ENCODE measurements at regions not wholly inside any gene's neighbourhood (a gene's known extent, or its start where the extent isn't known, plus 50 kb on each side); places are given as distances from the start of the nearest gene placed in this dataset.

DNA sequence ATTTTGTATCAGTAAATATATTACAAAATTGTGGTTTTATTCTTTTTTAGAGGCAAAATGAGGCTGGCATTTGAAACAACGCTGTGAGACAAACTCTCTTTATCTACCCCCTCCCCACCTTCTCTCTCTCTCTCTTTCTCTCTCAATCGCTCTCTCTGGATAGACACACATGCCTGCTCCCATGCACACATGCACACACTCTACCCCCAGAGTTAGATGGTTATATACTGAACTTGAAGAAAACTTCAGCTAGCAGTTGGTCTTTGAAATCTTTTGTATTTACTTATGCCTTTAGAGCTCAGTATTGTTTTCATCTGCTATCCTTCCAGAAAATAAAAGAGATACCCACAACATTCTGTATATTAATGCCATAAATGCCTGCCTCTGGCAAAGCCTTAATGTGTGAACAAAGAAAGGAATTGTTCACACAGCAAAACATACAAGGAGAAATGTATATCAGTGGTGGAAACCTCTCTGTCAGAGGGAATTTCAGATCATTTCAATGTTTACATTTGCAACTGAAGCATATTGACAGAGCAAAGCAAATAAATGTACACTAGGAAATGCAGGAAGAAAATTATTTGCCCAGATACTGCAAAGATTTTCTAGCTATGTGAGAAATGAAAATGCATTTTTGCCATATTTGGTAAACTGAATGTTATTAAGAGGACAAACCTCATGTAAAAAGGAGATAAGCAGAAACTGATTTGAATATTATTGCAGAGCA, 217.0 kb upstream of the UBE2E3 start:
- CTCF ChIA-PET: no interaction called here
- Histone ChIP-seq H3K27ac (ENCODE audit: low read depth, low read length) (no peak overlapping the region), H3K4me2 (ENCODE audit: low read length) (no peak overlapping the region), H2AFZ (ENCODE audit: low read depth, low read length, poor library complexity, severe bottlenecking) (no peak overlapping the region), H3K27me3 (ENCODE audit: insufficient read depth, low read length) (no peaks in the 10 kb centered on the region), H3K79me2 (ENCODE audit: insufficient read depth, low read length) (no peaks in the 10 kb centered on the region), H3K9me3 (ENCODE audit: control insufficient read depth in 1 of 2, insufficient read depth in 1 of 2, low read depth in 1 of 2, low read length in 2 of 2) (no peaks in the 10 kb centered on the region), H3K9me2 (ENCODE audit: insufficient read depth) (no peaks in the 10 kb centered on the region), H4K20me1 (ENCODE audit: insufficient read depth) (no peaks in the 10 kb centered on the region), H3K9ac (ENCODE audit: low read length) (no peak overlapping the region), H3K4me1 (ENCODE audit: control insufficient read depth in 1 of 2, insufficient read depth in 2 of 2, low read length in 2 of 2) (peaks cover 0 to 11% of the 10 kb centered on the region in 2 experiments; a peak in 2 of 4 replicates), H3K36me3 (ENCODE audit: control insufficient read depth in 1 of 2, insufficient read depth in 2 of 2, low read length in 2 of 2) (no peaks in the 10 kb centered on the region), H3K4me3 (replicated peaks in 1 of 2; ENCODE audit: low read depth in 1 of 2, low read length in 2 of 2) (no peak overlapping the region)
- BruUV-seq (replicated peaks): no TSS peak
- POLR2A ChIA-PET: no interaction called here
- intact Hi-C loops (cut with micrococcal nuclease): no loop called here
- RAD21 ChIA-PET (ENCODE audit: low non-redundant PET in 1 of 2, low total read pairs in 2 of 2, uncharacterized antibody in 2 of 2, unreplicated experiment in 2 of 2): no interaction called here
- DNase-seq (ENCODE audit: low read depth, low spot score) (no peak), ATAC-seq (no peak)
- TF ChIP-seq RAD21 (IDR thresholded peaks at IDR 0.05; ENCODE audit: low read depth) (no peak), SRF (IDR thresholded peaks at IDR 0.05; ENCODE audit: low read depth) (no peak)
- TF ChIP-seq, protein P1, sequence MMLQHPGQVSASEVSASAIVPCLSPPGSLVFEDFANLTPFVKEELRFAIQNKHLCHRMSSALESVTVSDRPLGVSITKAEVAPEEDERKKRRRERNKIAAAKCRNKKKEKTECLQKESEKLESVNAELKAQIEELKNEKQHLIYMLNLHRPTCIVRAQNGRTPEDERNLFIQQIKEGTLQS (IDR thresholded peaks at IDR 0.05): no peak

DNA sequence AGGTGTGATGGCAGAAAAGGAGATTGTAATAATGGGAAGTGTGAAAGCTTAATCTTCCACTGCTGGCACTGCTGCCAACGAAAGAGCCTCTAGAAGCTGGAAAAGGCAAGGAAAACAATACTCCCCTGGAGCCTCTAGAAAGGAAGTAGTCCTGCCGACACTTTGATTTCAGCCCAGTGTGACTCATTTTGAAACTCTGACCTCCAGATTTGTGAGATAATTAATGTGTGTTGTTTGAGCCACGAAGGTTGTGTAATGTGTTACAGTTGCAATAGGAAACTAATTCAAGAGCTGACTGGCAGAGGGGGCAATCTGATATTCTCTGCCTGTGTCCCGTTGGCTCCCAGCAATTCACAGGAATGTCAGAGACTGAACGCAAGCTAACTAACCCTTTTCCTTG, 219.2 kb upstream of the UBE2E3 start:
- Histone ChIP-seq H3K79me2 (ENCODE audit: insufficient read depth, low read length) (no peaks in the 10 kb centered on the region), H3K4me1 (ENCODE audit: control insufficient read depth in 1 of 2, insufficient read depth in 2 of 2, low read length in 2 of 2) (peaks cover 0 to 11% of the 10 kb centered on the region in 2 experiments; a peak in 2 of 4 replicates), H2AFZ (ENCODE audit: low read depth, low read length, poor library complexity, severe bottlenecking) (peak overlapping the region; percentile 85), H3K27me3 (ENCODE audit: insufficient read depth, low read length) (no peaks in the 10 kb centered on the region), H3K36me3 (ENCODE audit: control insufficient read depth in 1 of 2, insufficient read depth in 2 of 2, low read length in 2 of 2) (no peaks in the 10 kb centered on the region), H3K9ac (ENCODE audit: low read length) (no peak overlapping the region), H3K9me2 (ENCODE audit: insufficient read depth) (no peaks in the 10 kb centered on the region), H3K4me3 (replicated peaks in 1 of 2; ENCODE audit: low read depth in 1 of 2, low read length in 2 of 2) (no peak overlapping the region), H4K20me1 (ENCODE audit: insufficient read depth) (no peaks in the 10 kb centered on the region), H3K4me2 (ENCODE audit: low read length) (peak overlapping the region; percentile 39), H3K27ac (ENCODE audit: low read depth, low read length) (no peak overlapping the region), H3K9me3 (ENCODE audit: control insufficient read depth in 1 of 2, insufficient read depth in 1 of 2, low read depth in 1 of 2, low read length in 2 of 2) (no peaks in the 10 kb centered on the region)
- no TSS peak for BruUV-seq (replicated peaks)
- RAD21 ChIA-PET (ENCODE audit: low non-redundant PET in 1 of 2, low total read pairs in 2 of 2, uncharacterized antibody in 2 of 2, unreplicated experiment in 2 of 2): no interaction called here
- TF ChIP-seq CEBPB (IDR thresholded peaks at IDR 0.05; ENCODE audit: low read depth) (peak; percentile 67; the same call in 1 of the 2 replicates), FOSL1 (IDR thresholded peaks at IDR 0.05; ENCODE audit: low read depth) (peak; percentile 37; the same call in 1 of the 2 replicates)
- TF ChIP-seq, protein P2, sequence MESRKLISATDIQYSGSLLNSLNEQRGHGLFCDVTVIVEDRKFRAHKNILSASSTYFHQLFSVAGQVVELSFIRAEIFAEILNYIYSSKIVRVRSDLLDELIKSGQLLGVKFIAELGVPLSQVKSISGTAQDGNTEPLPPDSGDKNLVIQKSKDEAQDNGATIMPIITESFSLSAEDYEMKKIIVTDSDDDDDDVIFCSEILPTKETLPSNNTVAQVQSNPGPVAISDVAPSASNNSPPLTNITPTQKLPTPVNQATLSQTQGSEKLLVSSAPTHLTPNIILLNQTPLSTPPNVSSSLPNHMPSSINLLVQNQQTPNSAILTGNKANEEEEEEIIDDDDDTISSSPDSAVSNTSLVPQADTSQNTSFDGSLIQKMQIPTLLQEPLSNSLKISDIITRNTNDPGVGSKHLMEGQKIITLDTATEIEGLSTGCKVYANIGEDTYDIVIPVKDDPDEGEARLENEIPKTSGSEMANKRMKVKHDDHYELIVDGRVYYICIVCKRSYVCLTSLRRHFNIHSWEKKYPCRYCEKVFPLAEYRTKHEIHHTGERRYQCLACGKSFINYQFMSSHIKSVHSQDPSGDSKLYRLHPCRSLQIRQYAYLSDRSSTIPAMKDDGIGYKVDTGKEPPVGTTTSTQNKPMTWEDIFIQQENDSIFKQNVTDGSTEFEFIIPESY (IDR thresholded peaks at IDR 0.05; ENCODE audit: extremely low read depth, insufficient replicate concordance, low read length): no peak
- CTCF ChIA-PET: no interaction called here
- POLR2A ChIA-PET: no interaction called here
- intact Hi-C loops (cut with micrococcal nuclease): no loop called here
- peak; percentile 21 for DNase-seq (ENCODE audit: low read depth, low spot score)
- ATAC-seq: peak; percentile 44
